ENCODE measurements at regions not wholly inside any gene's neighbourhood (a gene's known extent, or its start where the extent isn't known, plus 50 kb on each side); places are given as distances from the start of the nearest gene placed in this dataset.

DNA sequence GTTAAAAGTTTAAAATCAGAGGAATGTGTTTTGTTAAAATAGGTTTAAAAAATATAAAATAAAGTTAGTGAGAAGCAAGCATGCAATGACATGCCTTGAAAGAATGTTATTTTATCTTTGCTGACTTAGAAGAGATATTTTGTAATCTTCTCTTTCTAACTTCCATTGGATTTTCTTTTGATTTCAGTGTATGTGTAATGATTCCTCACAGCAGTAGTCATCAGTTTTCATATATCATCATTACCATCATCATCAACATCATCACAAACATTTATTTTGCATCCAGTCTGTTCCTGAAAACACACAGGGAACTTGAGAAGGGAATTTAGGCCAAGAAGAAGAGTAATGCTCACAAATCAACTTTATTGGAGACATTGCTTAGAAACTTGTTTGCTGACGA, 699.6 kb downstream of the TAF11L14 start:
- H3K9me3 ChIP-seq (replicated peaks): peaks cover 23% of the 10 kb centered on the region
- no peaks in the 10 kb centered on the region for H3K27me3 ChIP-seq (ENCODE audit: low read depth)
- no peak for DNase-seq
- H3K4me1 ChIP-seq: no peaks in the 10 kb centered on the region
- H3K27ac ChIP-seq (replicated peaks): no peak overlapping the region
- intact Hi-C loops (cut with micrococcal nuclease): no loop called here
- no peak overlapping the region for H3K4me3 ChIP-seq
- no peak for TF ChIP-seq CTCF (IDR thresholded peaks at IDR 0.05; ENCODE audit: borderline replicate concordance)
- no peaks in the 10 kb centered on the region for H3K36me3 ChIP-seq

GRCh38 chr5:18334949-18335348, 700.7 kb downstream of the TAF11L14 start:
- Histone ChIP-seq H3K27ac (replicated peaks) (no peak overlapping the region), H3K27me3 (ENCODE audit: low read depth) (no peaks in the 10 kb centered on the region), H3K4me3 (no peak overlapping the region), H3K36me3 (no peaks in the 10 kb centered on the region), H3K4me1 (no peaks in the 10 kb centered on the region), H3K9me3 (replicated peaks) (peaks cover 23% of the 10 kb centered on the region)
- TF ChIP-seq CTCF (IDR thresholded peaks at IDR 0.05; ENCODE audit: borderline replicate concordance): no peak
- DNase-seq: no peak
- intact Hi-C loops (cut with micrococcal nuclease): no loop called here

- no peak for DNase-seq
- H3K4me1 ChIP-seq: no peaks in the 10 kb centered on the region
- no peak overlapping the region for H3K4me3 ChIP-seq
- TF ChIP-seq CTCF (IDR thresholded peaks at IDR 0.05; ENCODE audit: borderline replicate concordance): no peak
- H3K27ac ChIP-seq (replicated peaks): no peak overlapping the region
- peaks cover 6% of the 10 kb centered on the region for H3K9me3 ChIP-seq (replicated peaks)
- H3K27me3 ChIP-seq (ENCODE audit: low read depth): no peaks in the 10 kb centered on the region
- no peaks in the 10 kb centered on the region for H3K36me3 ChIP-seq
- intact Hi-C loops (cut with micrococcal nuclease): no loop called here
These were observed 720.6 kb downstream of the TAF11L14 start for GRCh38 chr5:18354828-18355227.

- H3K27ac ChIP-seq (replicated peaks): no peak overlapping the region
- H3K36me3 ChIP-seq: no peaks in the 10 kb centered on the region
- no peaks in the 10 kb centered on the region for H3K4me1 ChIP-seq
- intact Hi-C loops (cut with micrococcal nuclease): no loop called here
- TF ChIP-seq CTCF (IDR thresholded peaks at IDR 0.05; ENCODE audit: borderline replicate concordance): no peak
- no peaks in the 10 kb centered on the region for H3K9me3 ChIP-seq (replicated peaks)
- H3K4me3 ChIP-seq: no peak overlapping the region
- no peak for DNase-seq
- no peaks in the 10 kb centered on the region for H3K27me3 ChIP-seq (ENCODE audit: low read depth)
These were observed 723.2 kb downstream of the TAF11L14 start for GRCh38 chr5:18357486-18357885.

GRCh38 chr5:18366234-18366633, 732.0 kb downstream of the TAF11L14 start:
- Histone ChIP-seq H3K4me3 (no peak overlapping the region), H3K27ac (replicated peaks) (no peak overlapping the region), H3K9me3 (replicated peaks) (no peaks in the 10 kb centered on the region), H3K36me3 (no peaks in the 10 kb centered on the region), H3K27me3 (ENCODE audit: low read depth) (no peaks in the 10 kb centered on the region), H3K4me1 (no peaks in the 10 kb centered on the region)
- TF ChIP-seq CTCF (IDR thresholded peaks at IDR 0.05; ENCODE audit: borderline replicate concordance): no peak
- intact Hi-C loops (cut with micrococcal nuclease): no loop called here
- DNase-seq: no peak

DNA sequence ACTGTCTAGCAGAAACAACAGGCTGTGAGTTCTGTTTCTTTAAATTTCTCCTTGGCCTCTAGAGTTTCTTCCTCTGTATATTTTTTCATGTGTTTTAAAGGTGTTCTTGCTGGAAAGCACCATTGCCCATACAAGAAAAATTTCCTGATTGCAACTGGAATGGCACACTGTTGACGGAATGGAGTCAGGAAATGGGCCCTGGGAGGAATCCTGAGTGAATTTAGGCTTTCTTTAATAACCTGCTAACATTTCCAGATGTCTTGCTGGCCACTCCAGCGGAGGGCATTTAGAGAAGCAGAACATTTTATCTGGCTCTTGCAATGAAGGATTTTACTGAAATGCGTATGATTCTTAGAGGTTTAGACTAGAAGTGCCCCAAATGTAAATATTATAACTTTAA, 736.3 kb downstream of the TAF11L14 start:
- Histone ChIP-seq H3K4me1 (no peaks in the 10 kb centered on the region), H3K27me3 (ENCODE audit: low read depth) (no peaks in the 10 kb centered on the region), H3K27ac (replicated peaks) (no peak overlapping the region), H3K4me3 (no peak overlapping the region), H3K9me3 (replicated peaks) (no peaks in the 10 kb centered on the region), H3K36me3 (no peaks in the 10 kb centered on the region)
- DNase-seq: no peak
- intact Hi-C loops (cut with micrococcal nuclease): no loop called here
- no peak for TF ChIP-seq CTCF (IDR thresholded peaks at IDR 0.05; ENCODE audit: borderline replicate concordance)

Measured in left ventricle myocardium inferior (tissue), 1 donor.